Cardiac muscle cell (in vitro differentiated cells and primary cell): ENCODE measurements at regions not wholly inside any gene's neighbourhood (a gene's known extent, or its start where the extent isn't known, plus 50 kb on each side); places are given as distances from the start of the nearest gene placed in this dataset.
A peak's percentile ranks its signal among the peaks of the same experiment; 100 is the strongest.

Experiments
- DNase-seq, 2 donors: peaks; one replicate each; pipeline versions ENCODE4 v3.0.0 to v3.0.0-alpha.2; 2010 to 2017; ENCODE audit warnings: low read depth in 1 of 2, low spot score in 1 of 2
- H3K27ac ChIP-seq: fragments of 200-600 bp; sonication (generic); 2 replicates; pipeline ENCODE4 v1.5.1; 2016
- H3K27me3 ChIP-seq: fragments of 200-600 bp; sonication (generic); 2 replicates; pipeline ENCODE4 v1.6.0; 2016; ENCODE audit warnings: control low read depth
- H3K36me3 ChIP-seq: fragments of 200-600 bp; sonication (generic); 2 replicates; pipeline ENCODE4 v1.5.1; 2016; ENCODE audit warnings: control low read depth
- H3K4me1 ChIP-seq: fragments of 200-600 bp; sonication (generic); 2 replicates; pipeline ENCODE4 v1.8.1; 2017; ENCODE audit warnings: low read depth, mild to moderate bottlenecking, mixed run types
- H3K4me3 ChIP-seq: fragments of 200-600 bp; sonication (generic); 2 replicates; pipeline ENCODE4 v1.5.1; 2016; ENCODE audit warnings: mild to moderate bottlenecking
- H3K9me3 ChIP-seq: fragments of 200-600 bp; sonication (generic); 2 replicates; pipeline ENCODE4 v1.5.1; 2017; ENCODE audit warnings: low read depth, mild to moderate bottlenecking, control low read depth
- TF ChIP-seq, protein P1 (sequence below): IDR thresholded peaks from 2 replicates; pipeline ENCODE4 v1.5.1; 2012; ENCODE audit warnings: low read depth, mild to moderate bottlenecking, low read length

DNA sequence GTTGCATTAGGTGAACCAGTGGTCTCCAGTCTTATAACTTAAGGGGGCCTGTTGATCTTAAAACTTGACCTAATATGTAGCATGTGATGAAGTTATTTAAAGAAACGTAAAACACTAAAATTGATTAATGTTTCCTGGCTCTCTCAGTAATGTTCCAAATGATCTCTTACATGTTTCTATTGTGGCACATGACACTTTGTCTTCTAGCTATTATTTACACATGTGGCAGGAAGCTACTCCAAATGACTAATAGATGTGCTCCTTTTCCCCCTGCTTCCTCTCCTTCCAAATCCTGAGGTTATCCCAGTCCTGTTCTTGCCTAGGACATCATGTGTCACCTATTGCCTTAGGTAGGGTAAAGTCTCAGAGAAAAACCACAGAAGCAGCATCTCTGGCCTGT lies 89.4 kb downstream of the FAS start:
- TF ChIP-seq, protein P1, sequence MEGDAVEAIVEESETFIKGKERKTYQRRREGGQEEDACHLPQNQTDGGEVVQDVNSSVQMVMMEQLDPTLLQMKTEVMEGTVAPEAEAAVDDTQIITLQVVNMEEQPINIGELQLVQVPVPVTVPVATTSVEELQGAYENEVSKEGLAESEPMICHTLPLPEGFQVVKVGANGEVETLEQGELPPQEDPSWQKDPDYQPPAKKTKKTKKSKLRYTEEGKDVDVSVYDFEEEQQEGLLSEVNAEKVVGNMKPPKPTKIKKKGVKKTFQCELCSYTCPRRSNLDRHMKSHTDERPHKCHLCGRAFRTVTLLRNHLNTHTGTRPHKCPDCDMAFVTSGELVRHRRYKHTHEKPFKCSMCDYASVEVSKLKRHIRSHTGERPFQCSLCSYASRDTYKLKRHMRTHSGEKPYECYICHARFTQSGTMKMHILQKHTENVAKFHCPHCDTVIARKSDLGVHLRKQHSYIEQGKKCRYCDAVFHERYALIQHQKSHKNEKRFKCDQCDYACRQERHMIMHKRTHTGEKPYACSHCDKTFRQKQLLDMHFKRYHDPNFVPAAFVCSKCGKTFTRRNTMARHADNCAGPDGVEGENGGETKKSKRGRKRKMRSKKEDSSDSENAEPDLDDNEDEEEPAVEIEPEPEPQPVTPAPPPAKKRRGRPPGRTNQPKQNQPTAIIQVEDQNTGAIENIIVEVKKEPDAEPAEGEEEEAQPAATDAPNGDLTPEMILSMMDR = no peak
- Histone ChIP-seq H3K36me3 (no peaks in the 10 kb centered on the region), H3K9me3 (no peaks in the 10 kb centered on the region), H3K27ac (no peak overlapping the region), H3K27me3 (no peaks in the 10 kb centered on the region), H3K4me3 (no peak overlapping the region), H3K4me1 (no peaks in the 10 kb centered on the region)
- DNase-seq = no peak

DNA sequence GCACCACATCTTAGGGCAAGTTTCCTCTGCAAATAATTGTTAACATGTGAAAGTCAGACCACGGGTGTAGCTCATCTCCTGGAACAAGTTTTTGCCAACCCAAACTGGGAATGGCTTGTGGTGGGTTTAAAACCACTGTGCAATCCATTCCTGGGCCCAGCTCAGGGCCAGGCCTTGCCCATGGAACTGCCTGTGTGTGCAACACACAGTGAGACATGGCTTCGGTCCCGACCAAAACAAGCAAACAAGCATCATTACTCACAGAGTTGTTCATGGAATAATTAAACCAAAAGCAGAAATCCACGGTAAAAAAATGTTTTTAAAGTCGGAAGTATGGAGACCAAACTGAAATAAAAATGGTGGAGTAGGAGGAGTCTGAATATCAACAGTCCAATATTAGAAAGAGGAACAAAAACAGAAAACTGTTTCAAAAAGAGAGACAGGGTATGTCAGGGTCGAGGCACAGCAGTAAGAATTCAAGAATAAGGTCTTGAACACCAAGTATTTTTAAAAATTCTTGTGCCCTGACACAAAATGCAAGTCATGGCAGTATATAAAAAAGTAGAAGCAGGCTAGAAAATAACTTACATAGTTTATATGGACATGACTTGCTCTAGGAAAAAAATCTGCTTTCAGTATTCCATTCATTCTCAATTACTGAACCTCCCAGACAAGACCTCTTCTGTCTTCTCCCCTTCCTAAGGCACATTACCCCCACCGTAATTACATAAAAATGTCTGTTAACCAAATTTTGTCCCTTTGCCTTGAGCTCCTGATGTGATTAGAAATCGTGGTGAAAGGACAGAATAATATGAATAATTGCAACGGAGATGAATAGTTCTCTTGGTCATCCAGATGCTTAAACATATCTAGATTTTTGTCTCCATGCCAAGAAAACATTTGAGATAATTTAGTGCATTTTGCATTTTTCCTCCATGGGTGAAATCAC lies 88.4 kb downstream of the FAS start:
- Histone ChIP-seq H3K4me1 (no peaks in the 10 kb centered on the region), H3K27me3 (no peaks in the 10 kb centered on the region), H3K4me3 (no peak overlapping the region), H3K9me3 (no peaks in the 10 kb centered on the region), H3K27ac (no peak overlapping the region), H3K36me3 (no peaks in the 10 kb centered on the region)
- TF ChIP-seq, protein P1 = no peak
- peak in 1 of 2 donors; percentile 27 for DNase-seq

DNA sequence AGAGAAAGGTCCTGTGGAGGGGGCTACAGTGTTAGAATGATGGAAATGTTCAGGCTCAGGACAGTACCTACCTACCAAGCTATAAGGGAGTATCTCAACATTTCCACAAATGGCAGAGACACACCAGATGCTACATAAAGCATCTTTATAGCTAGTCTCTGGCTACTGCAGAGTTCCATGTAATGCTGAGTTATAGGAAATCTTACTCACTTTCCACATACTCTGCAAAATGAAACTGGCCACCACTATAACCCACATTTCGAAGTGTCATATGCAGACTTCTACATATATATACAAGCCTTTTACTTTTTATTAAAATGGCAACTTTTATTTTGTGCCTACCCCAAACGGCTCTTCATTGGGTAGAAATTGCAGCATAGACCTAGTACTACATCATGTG lies 85.5 kb downstream of the FAS start:
- TF ChIP-seq, protein P1 = no peak
- H3K36me3 ChIP-seq = no peaks in the 10 kb centered on the region
- H3K27me3 ChIP-seq = no peaks in the 10 kb centered on the region
- DNase-seq = no peak
- no peak overlapping the region for H3K27ac ChIP-seq
- no peaks in the 10 kb centered on the region for H3K4me1 ChIP-seq
- no peak overlapping the region for H3K4me3 ChIP-seq
- H3K9me3 ChIP-seq = no peaks in the 10 kb centered on the region

DNA sequence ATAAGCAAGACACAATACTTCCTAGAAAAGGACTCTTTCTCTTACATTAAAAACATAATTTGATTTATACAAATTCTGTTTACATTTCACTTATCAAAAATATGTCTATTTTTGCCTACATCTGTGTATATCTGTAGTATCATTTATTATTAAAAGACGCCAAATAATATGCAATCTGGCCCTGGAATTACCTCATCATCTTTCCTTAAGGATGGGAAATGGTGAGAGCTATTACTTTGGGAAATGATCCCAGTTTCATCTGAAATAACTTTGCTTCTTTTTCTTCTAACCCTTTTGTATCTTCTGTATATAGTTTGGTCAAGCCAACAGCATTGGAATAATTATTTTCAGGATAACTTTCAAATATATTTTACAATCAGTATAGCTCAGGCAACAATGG lies 85.0 kb downstream of the FAS start:
- H3K27me3 ChIP-seq = no peaks in the 10 kb centered on the region
- no peaks in the 10 kb centered on the region for H3K9me3 ChIP-seq
- H3K4me3 ChIP-seq = no peak overlapping the region
- DNase-seq = no peak
- H3K4me1 ChIP-seq = no peaks in the 10 kb centered on the region
- no peak overlapping the region for H3K27ac ChIP-seq
- TF ChIP-seq, protein P1 = no peak
- no peaks in the 10 kb centered on the region for H3K36me3 ChIP-seq

DNA sequence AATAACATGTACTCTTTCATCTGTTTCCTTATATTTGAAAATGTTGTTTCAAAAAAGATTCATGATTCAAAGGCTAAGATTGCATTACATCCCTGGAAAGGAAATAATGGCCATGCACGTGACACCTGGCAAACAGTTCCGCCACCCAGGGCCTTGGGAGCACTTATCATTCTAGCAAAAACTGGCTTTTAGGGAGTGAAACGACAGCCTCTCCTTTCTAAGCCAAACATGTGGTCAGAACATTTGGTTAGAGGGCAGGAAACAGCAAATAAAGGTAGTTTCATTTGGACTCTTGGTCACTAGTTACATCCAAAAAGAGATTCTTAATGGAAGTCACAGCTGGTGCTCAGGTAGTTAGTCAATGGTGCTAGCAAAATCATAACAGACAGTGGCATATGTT lies 83.5 kb downstream of the FAS start:
- Histone ChIP-seq H3K27ac (no peak overlapping the region), H3K36me3 (no peaks in the 10 kb centered on the region)
- DNase-seq = peak in 1 of 2 donors; percentile 86

More for the DNA sequence above, 83.5 kb downstream of the FAS start:
- Histone ChIP-seq H3K27me3 (no peaks in the 10 kb centered on the region), H3K9me3 (no peaks in the 10 kb centered on the region), H3K4me1 (no peaks in the 10 kb centered on the region), H3K4me3 (no peak overlapping the region)
- TF ChIP-seq, protein P1 = no peak
